ENCODE measurements at regions not wholly inside any gene's neighbourhood (a gene's known extent, or its start where the extent isn't known, plus 50 kb on each side); places are given as distances from the start of the nearest gene placed in this dataset.

DNA sequence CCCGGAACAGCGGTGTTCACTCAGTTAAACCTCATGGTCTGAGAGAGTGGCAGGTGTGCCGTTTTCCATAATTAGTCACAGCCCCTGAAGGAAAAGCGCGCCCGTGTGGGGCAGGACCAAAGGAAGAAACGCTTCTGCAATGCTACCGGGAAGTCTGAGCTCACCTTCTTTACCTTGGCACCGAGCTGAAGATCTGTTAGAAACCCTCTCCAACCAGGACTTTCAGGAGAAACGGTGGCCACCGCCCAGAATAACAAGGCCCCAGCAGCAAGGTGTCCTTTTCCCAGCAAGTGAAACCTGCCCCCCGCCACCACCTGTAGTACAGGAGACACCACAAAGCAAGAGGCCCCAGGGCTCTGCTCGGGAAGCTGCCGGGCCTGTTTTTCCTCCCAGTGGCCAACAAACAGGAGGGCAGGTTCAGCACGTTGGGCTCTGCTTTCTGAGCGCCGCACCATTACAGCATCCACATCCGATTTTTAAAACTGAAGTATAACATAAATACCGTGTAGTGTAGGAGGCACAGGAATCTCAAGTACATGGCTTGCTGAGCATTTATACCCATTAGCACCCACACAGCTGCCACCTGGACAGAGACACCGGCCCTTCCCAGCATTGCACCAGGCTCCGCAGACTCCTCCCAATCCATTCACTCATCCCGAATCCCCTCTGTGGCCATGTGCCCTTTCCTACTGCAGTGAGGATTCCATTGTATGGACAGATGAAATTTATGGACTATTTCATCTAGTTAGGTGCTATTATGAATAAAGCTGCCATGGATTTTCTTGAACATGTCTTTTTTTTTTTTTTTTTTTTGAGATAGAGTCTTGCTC lies 121.8 kb upstream of the RIOK3 start:
- Histone ChIP-seq H2AFZ (no peak overlapping the region), H3K79me2 (ENCODE audit: insufficient read depth) (no peaks in the 10 kb centered on the region), H3K4me2 (ENCODE audit: unreplicated experiment) (no peak overlapping the region), H4K20me1 (ENCODE audit: insufficient read depth) (no peaks in the 10 kb centered on the region), H3F3A (ENCODE audit: insufficient read depth) (no peaks in the 10 kb centered on the region), H3K27me3 (replicated peaks; ENCODE audit: insufficient read depth) (no peaks in the 10 kb centered on the region), H3K9me2 (ENCODE audit: insufficient read depth) (no peaks in the 10 kb centered on the region), H3K4me1 (ENCODE audit: insufficient read depth) (no peaks in the 10 kb centered on the region), H3K9ac (no peak overlapping the region), H3K27ac (no peak overlapping the region), H3K4me3 (no peak overlapping the region), H3K36me3 (ENCODE audit: low read depth) (no peaks in the 10 kb centered on the region), H3K9me3 (ENCODE audit: low read depth) (no peaks in the 10 kb centered on the region)
- in situ Hi-C loops (cut with MboI), result no loop called here
- WGBS, 2 experiments (ENCODE audit: low coverage in 1 of 2, low lambda C conversion rate in 2 of 2, missing lambda C conversion rate in 2 of 2), result 88 to 89% methylated on average over 22 of the region's 22 CpGs
- no peak for TF ChIP-seq EZH2phosphoT487 (IDR thresholded peaks at IDR 0.05; ENCODE audit: insufficient read depth, low read depth)
- TF ChIP-seq EZH2 (IDR thresholded peaks at IDR 0.05; ENCODE audit: insufficient read depth, poor library complexity, severe bottlenecking), result no peak
- DNase-seq, result no peak

DNA sequence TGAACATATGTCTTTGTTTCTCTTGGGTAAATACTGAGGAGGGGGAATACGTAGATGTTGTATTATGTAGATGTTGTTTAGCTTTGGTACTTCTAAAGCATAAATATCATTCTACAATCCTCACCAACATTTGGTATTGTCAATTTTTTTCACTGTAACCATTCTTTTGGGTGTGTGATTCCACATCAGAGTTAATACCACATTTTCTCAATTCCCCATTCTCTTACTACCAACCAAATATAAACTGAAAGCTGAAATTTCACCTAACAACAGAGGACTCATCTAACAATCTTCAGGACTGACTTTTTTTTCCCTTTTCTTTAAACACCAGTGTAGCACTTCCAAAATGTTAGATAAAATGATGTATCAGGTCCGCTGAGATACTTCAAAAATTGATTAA lies 120.7 kb upstream of the RIOK3 start:
- Histone ChIP-seq H3K4me3 (no peak overlapping the region), H2AFZ (no peak overlapping the region), H3F3A (ENCODE audit: insufficient read depth) (no peaks in the 10 kb centered on the region), H4K20me1 (ENCODE audit: insufficient read depth) (no peaks in the 10 kb centered on the region), H3K27me3 (replicated peaks; ENCODE audit: insufficient read depth) (no peaks in the 10 kb centered on the region), H3K9me2 (ENCODE audit: insufficient read depth) (no peaks in the 10 kb centered on the region), H3K27ac (no peak overlapping the region), H3K4me2 (ENCODE audit: unreplicated experiment) (no peak overlapping the region), H3K79me2 (ENCODE audit: insufficient read depth) (no peaks in the 10 kb centered on the region), H3K36me3 (ENCODE audit: low read depth) (no peaks in the 10 kb centered on the region), H3K4me1 (ENCODE audit: insufficient read depth) (no peaks in the 10 kb centered on the region), H3K9ac (no peak overlapping the region), H3K9me3 (ENCODE audit: low read depth) (no peaks in the 10 kb centered on the region)
- TF ChIP-seq EZH2phosphoT487 (IDR thresholded peaks at IDR 0.05; ENCODE audit: insufficient read depth, low read depth), result no peak
- TF ChIP-seq EZH2 (IDR thresholded peaks at IDR 0.05; ENCODE audit: insufficient read depth, poor library complexity, severe bottlenecking), result no peak
- in situ Hi-C loops (cut with MboI), result no loop called here
- WGBS, 2 experiments (ENCODE audit: low coverage in 1 of 2, low lambda C conversion rate in 2 of 2, missing lambda C conversion rate in 2 of 2), result 98 to 100% methylated on average over 2 of the region's 2 CpGs
- DNase-seq, result no peak

DNA sequence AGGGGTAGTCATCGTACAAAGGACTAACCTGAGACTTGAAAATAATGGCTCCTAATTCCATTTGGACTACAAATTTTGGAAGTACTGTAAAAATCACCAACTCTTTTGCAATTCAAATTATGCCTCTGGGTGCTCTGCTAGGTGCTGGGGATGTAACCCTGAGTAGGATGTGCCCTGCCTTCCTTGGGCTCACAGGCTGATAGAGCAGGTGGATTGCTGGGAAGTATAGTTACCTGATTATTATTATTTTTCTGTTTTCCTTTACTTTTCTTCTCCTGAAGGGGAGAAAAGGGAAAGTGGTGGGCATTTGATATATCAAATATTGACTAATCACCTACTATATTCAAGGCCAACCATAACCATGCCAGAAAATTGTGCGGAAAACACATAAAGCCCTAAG lies 119.3 kb upstream of the RIOK3 start:
- WGBS, 2 experiments (ENCODE audit: low coverage in 1 of 2, low lambda C conversion rate in 2 of 2, missing lambda C conversion rate in 2 of 2), result 48 to 49% methylated on average over 2 of the region's 2 CpGs

DNA sequence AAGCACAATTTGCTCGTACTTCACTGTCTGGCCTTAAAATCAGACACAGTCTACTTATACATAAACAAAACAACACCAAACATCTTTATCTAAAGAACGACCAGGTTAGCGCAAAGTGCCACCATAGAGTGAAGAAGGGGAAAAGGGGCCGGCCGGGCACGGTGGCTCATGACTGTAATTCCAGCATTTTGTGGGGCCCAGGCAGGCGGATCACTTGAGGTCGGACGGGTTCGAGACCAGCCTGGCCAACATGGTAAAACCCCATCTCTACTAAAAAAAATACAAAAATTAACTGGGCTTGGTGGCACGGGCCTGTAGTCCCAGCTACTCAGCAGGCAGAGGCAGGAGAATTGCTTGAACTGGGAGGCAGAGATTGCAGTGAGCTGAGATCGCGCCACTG lies 118.5 kb upstream of the RIOK3 start:
- 96 to 99% methylated on average over 13 of the region's 13 CpGs for WGBS, 2 experiments (ENCODE audit: low coverage in 1 of 2, low lambda C conversion rate in 2 of 2, missing lambda C conversion rate in 2 of 2)
- no peak overlapping the region for H3K27ac ChIP-seq
- no peaks in the 10 kb centered on the region for H4K20me1 ChIP-seq (ENCODE audit: insufficient read depth)
- H3K79me2 ChIP-seq (ENCODE audit: insufficient read depth), result no peaks in the 10 kb centered on the region
- TF ChIP-seq EZH2 (IDR thresholded peaks at IDR 0.05; ENCODE audit: insufficient read depth, poor library complexity, severe bottlenecking) (no peak), EZH2phosphoT487 (IDR thresholded peaks at IDR 0.05; ENCODE audit: insufficient read depth, low read depth) (no peak)
- no peak overlapping the region for H3K4me3 ChIP-seq
- in situ Hi-C loops (cut with MboI), result no loop called here
- no peak overlapping the region for H2AFZ ChIP-seq
- H3K27me3 ChIP-seq (replicated peaks; ENCODE audit: insufficient read depth), result no peaks in the 10 kb centered on the region
- DNase-seq, result no peak
- H3K9ac ChIP-seq, result no peak overlapping the region
- H3K4me2 ChIP-seq (ENCODE audit: unreplicated experiment), result no peak overlapping the region
- no peaks in the 10 kb centered on the region for H3F3A ChIP-seq (ENCODE audit: insufficient read depth)
- no peaks in the 10 kb centered on the region for H3K36me3 ChIP-seq (ENCODE audit: low read depth)
- no peaks in the 10 kb centered on the region for H3K9me3 ChIP-seq (ENCODE audit: low read depth)
- H3K4me1 ChIP-seq (ENCODE audit: insufficient read depth), result no peaks in the 10 kb centered on the region
- H3K9me2 ChIP-seq (ENCODE audit: insufficient read depth), result no peaks in the 10 kb centered on the region

More for the DNA sequence above, 119.3 kb upstream of the RIOK3 start:
- no peak overlapping the region for H3K4me2 ChIP-seq (ENCODE audit: unreplicated experiment)
- no peak overlapping the region for H2AFZ ChIP-seq
- H3K9me3 ChIP-seq (ENCODE audit: low read depth), result no peaks in the 10 kb centered on the region
- no peak for DNase-seq
- no peak for TF ChIP-seq EZH2 (IDR thresholded peaks at IDR 0.05; ENCODE audit: insufficient read depth, poor library complexity, severe bottlenecking)
- no peak for TF ChIP-seq EZH2phosphoT487 (IDR thresholded peaks at IDR 0.05; ENCODE audit: insufficient read depth, low read depth)
- no peaks in the 10 kb centered on the region for H3F3A ChIP-seq (ENCODE audit: insufficient read depth)
- no peaks in the 10 kb centered on the region for H3K36me3 ChIP-seq (ENCODE audit: low read depth)
- H3K27ac ChIP-seq, result no peak overlapping the region
- no peaks in the 10 kb centered on the region for H3K79me2 ChIP-seq (ENCODE audit: insufficient read depth)
- H3K9me2 ChIP-seq (ENCODE audit: insufficient read depth), result no peaks in the 10 kb centered on the region
- no peak overlapping the region for H3K9ac ChIP-seq
- no peaks in the 10 kb centered on the region for H3K27me3 ChIP-seq (replicated peaks; ENCODE audit: insufficient read depth)
- H3K4me1 ChIP-seq (ENCODE audit: insufficient read depth), result no peaks in the 10 kb centered on the region
- in situ Hi-C loops (cut with MboI), result no loop called here
- no peaks in the 10 kb centered on the region for H4K20me1 ChIP-seq (ENCODE audit: insufficient read depth)
- H3K4me3 ChIP-seq, result no peak overlapping the region
